NB4 (cell line): ENCODE measurements at regions not wholly inside any gene's neighbourhood (a gene's known extent, or its start where the extent isn't known, plus 50 kb on each side); places are given as distances from the start of the nearest gene placed in this dataset.

Source experiments
- DNase-seq: peaks from one replicate; pipeline ENCODE4 v3.0.0; 2010; ENCODE audit warnings: low read depth
- H3K4me3 ChIP-seq: one replicate; pipeline ENCODE4 v1.5.1; 2011; ENCODE audit warnings: mild to moderate bottlenecking, low read depth, low read length, moderate library complexity
- MAX ChIP-seq: IDR thresholded peaks from 2 replicates; pipeline ENCODE4 v1.6.1; 2011; ENCODE audit warnings: low read depth, low read length
- MYC ChIP-seq: IDR thresholded peaks from 2 replicates; pipeline ENCODE4 v1.6.1; 2011; ENCODE audit warnings: low read depth, low read length
- POLR2A ChIP-seq: IDR thresholded peaks from 2 replicates; pipeline ENCODE4 v1.6.1; 2011; ENCODE audit warnings: mild to moderate bottlenecking; ENCODE audit not compliant: insufficient read length; ENCODE audit errors: extremely low read depth
- TF ChIP-seq, protein P1 (sequence below): IDR thresholded peaks from one replicate; pipeline ENCODE4 v1.5.1; 2012; ENCODE audit warnings: low read depth, low read length

- TF ChIP-seq, protein P1, sequence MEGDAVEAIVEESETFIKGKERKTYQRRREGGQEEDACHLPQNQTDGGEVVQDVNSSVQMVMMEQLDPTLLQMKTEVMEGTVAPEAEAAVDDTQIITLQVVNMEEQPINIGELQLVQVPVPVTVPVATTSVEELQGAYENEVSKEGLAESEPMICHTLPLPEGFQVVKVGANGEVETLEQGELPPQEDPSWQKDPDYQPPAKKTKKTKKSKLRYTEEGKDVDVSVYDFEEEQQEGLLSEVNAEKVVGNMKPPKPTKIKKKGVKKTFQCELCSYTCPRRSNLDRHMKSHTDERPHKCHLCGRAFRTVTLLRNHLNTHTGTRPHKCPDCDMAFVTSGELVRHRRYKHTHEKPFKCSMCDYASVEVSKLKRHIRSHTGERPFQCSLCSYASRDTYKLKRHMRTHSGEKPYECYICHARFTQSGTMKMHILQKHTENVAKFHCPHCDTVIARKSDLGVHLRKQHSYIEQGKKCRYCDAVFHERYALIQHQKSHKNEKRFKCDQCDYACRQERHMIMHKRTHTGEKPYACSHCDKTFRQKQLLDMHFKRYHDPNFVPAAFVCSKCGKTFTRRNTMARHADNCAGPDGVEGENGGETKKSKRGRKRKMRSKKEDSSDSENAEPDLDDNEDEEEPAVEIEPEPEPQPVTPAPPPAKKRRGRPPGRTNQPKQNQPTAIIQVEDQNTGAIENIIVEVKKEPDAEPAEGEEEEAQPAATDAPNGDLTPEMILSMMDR, result no peak
- TF ChIP-seq POLR2A (no peak), MAX (no peak), MYC (no peak)
- DNase-seq, result no peak
- no peak overlapping the region for H3K4me3 ChIP-seq
These were observed 1112.1 kb upstream of the AGA start for GRCh38 chr4:178554352-178554751.

DNA sequence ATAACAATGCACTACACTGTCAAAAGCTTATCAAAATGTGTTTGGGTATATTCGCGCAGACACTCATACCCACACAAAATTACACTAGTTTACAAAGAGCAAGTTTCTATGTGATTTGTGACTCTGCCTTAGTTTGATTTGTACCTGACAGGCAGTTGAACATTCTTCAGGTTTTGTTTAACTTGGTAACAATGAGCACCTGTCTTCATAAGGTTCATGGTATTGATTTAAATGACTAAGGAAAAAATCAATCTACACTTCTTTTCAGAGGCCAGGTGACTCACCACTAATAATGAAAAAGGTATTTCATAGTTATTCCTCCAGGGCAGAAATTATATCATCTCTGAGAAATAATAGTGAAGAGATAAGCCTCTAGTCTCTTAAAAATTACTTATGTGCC lies 1114.6 kb upstream of the AGA start:
- TF ChIP-seq MYC (no peak), POLR2A (no peak), MAX (no peak)
- TF ChIP-seq, protein P1, result no peak
- DNase-seq, result no peak
- H3K4me3 ChIP-seq, result no peak overlapping the region

- TF ChIP-seq, protein P1, result peak; percentile 19
- no peak for TF ChIP-seq POLR2A
- H3K4me3 ChIP-seq, result no peak overlapping the region
- peak; percentile 21 for DNase-seq
These were observed 1135.7 kb upstream of the AGA start for GRCh38 chr4:178577933-178578332.

DNA sequence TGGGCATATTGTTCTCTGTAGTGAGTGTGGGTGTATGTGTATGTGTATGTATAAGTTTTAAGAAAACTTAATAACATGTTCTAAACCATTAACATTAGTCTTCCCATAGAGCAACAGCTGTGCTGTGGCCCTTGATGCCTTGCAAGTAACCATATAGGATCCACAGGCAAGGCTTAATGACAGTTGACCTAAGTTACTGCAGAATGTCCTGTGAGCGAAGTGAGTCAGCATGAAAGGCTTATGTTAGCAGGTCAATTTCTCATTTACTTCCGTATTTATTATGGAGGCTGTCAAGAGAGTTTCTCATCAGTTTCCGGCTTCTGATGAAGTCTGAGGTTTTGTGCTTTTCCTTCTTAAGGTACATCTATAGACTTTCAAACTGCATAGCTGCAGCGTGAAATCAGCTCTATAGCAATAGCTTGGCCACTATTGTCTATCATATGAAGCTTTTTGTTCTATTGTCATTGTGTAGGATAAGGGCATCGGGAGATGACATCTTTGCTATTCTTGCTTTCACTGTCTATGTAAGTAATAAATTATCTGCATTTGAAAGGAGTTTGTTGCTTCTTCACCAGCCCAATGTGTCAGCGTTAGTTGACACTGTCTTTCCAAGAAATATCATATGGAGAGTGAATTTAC lies 1153.4 kb upstream of the AGA start:
- no peak for DNase-seq
- TF ChIP-seq, protein P1, result no peak
- TF ChIP-seq POLR2A (no peak), MAX (no peak), MYC (no peak)
- H3K4me3 ChIP-seq, result no peak overlapping the region

DNA sequence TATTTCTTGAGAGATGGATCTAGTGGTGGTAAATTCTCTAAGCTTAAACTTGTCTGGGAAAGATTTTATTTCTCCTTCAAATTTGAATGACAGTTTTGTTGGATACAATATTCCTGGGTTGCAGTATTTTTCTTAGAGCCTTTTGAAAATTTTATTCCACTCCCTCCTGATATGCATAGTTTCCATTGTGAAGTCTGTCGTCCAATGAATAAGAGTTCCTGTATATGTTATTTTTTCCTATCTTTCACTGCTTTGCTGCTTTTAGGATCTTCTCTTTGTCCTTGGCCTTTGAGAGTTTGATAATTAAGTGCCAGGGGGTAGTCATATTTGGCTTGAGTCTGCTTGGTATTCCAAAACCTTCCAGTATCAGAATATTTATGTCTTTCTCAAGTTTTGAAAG lies 1156.4 kb upstream of the AGA start:
- no peak for TF ChIP-seq MAX
- TF ChIP-seq, protein P1, result no peak
- TF ChIP-seq POLR2A, result no peak
- no peak for TF ChIP-seq MYC
- no peak for DNase-seq
- H3K4me3 ChIP-seq, result no peak overlapping the region

GRCh38 chr4:178599521-178599920 lies 1157.3 kb upstream of the AGA start:
- no peak for DNase-seq
- TF ChIP-seq POLR2A, result no peak
- TF ChIP-seq, protein P1, result peak; percentile 13
- H3K4me3 ChIP-seq, result no peak overlapping the region
